Endothelial cell of umbilical vein (primary cell): ENCODE measurements at regions not wholly inside any gene's neighbourhood (a gene's known extent, or its start where the extent isn't known, plus 50 kb on each side); places are given as distances from the start of the nearest gene placed in this dataset.

ENCODE experiments used
- CTCF ChIP-seq, 2 donors: IDR thresholded peaks; 1 replicate in 1 of 2; 2 replicates in 1 of 2; pipeline ENCODE4 v1.5.1; 2011; ENCODE audit warnings: low read length in 2 of 2, mild to moderate bottlenecking in 2 of 2, moderate library complexity in 2 of 2, control low read depth in 1 of 2, inconsistent platforms in 1 of 2, low read depth in 1 of 2; ENCODE audit not compliant: insufficient read depth in 1 of 2; ENCODE audit errors: extremely low read depth in 1 of 2
- EZH2 ChIP-seq: IDR thresholded peaks from 2 replicates; pipeline ENCODE4 v1.6.1; 2012; ENCODE audit warnings: borderline replicate concordance, low read depth, mild to moderate bottlenecking, moderate library complexity, low read length, inconsistent platforms; ENCODE audit not compliant: severe bottlenecking
- GATA2 ChIP-seq: IDR thresholded peaks from 2 replicates; pipeline ENCODE4 v1.7.0; 2011; ENCODE audit warnings: low read depth, mild to moderate bottlenecking, moderate library complexity, mixed read lengths, low read length; ENCODE audit not compliant: insufficient read length, insufficient read depth
- MAX ChIP-seq: IDR thresholded peaks from 2 replicates; pipeline ENCODE4 v1.6.1; 2011; ENCODE audit not compliant: insufficient read depth, insufficient read length
- POLR2A ChIP-seq: IDR thresholded peaks from 2 replicates; pipeline ENCODE4 v1.6.1; 2012; ENCODE audit warnings: low read depth, mild to moderate bottlenecking, control low read depth, low read length

- TF ChIP-seq POLR2A: no peak
- TF ChIP-seq CTCF (IDR thresholded peaks at IDR 0.05; ENCODE audit: extremely low read depth in 1 of 2, insufficient read depth in 1 of 2, low read depth in 1 of 2, low read length in 2 of 2): no peak
- no peak for TF ChIP-seq EZH2
- no peak for TF ChIP-seq MAX
- no peak for TF ChIP-seq GATA2
Measured at GRCh38 chr4:15366721-15367120, 61.1 kb upstream of the C1QTNF7 start.
